ENCODE measurements at regions not wholly inside any gene's neighbourhood (a gene's known extent, or its start where the extent isn't known, plus 50 kb on each side); places are given as distances from the start of the nearest gene placed in this dataset.

- Histone ChIP-seq H3K9me3 (ENCODE audit: low read depth) (no peaks in the 10 kb centered on the region), H3K27ac (no peak overlapping the region), H3K4me1 (ENCODE audit: low read depth) (no peaks in the 10 kb centered on the region), H3K4me3 (no peak overlapping the region), H3K36me3 (no peaks in the 10 kb centered on the region), H3K27me3 (no peaks in the 10 kb centered on the region)
- TF ChIP-seq CTCF (IDR thresholded peaks at IDR 0.05; ENCODE audit: low read depth, low read length): no peak
- peak in 1 of 2 donors; percentile 80 for DNase-seq (ENCODE audit: low read depth in 1 of 2, low spot score in 1 of 2)
Observed at GRCh38 chr7:84647797-84648757, 453.5 kb upstream of the SEMA3A start.

DNA sequence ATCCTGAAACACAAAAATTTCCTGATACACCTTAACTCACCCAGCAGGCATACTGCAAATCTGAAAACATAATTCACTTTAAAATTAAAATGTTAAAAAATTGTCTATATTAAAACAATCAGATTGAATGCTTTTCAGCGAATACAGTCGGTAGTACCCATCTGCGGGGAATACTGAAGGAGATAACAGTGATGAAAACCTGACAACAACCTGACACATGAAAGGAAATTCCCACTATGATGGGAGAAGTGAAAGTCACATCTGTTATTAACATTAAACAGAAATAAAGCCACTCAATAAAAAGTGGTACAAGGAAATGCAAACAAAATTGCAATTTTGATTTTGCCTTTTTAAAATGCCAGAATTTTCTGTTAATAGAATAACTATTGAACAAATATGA is 448.0 kb upstream of the SEMA3A start:
- TF ChIP-seq CTCF (IDR thresholded peaks at IDR 0.05; ENCODE audit: low read depth, low read length): no peak
- no peak for DNase-seq (ENCODE audit: low read depth in 1 of 2, low spot score in 1 of 2)
- H3K27me3 ChIP-seq: no peaks in the 10 kb centered on the region
- H3K36me3 ChIP-seq: no peaks in the 10 kb centered on the region
- H3K4me3 ChIP-seq: no peak overlapping the region
- H3K9me3 ChIP-seq (ENCODE audit: low read depth): no peaks in the 10 kb centered on the region
- H3K4me1 ChIP-seq (ENCODE audit: low read depth): peaks cover 15% of the 10 kb centered on the region
- H3K27ac ChIP-seq: no peak overlapping the region

GRCh38 chr7:84640637-84641036 is 446.0 kb upstream of the SEMA3A start:
- H3K27ac ChIP-seq: no peak overlapping the region
- DNase-seq (ENCODE audit: low read depth in 1 of 2, low spot score in 1 of 2): no peak
- H3K36me3 ChIP-seq: no peaks in the 10 kb centered on the region
- H3K27me3 ChIP-seq: no peaks in the 10 kb centered on the region
- H3K4me3 ChIP-seq: no peak overlapping the region
- TF ChIP-seq CTCF (IDR thresholded peaks at IDR 0.05; ENCODE audit: low read depth, low read length): no peak
- no peaks in the 10 kb centered on the region for H3K9me3 ChIP-seq (ENCODE audit: low read depth)
- peaks cover 17% of the 10 kb centered on the region for H3K4me1 ChIP-seq (ENCODE audit: low read depth)

DNA sequence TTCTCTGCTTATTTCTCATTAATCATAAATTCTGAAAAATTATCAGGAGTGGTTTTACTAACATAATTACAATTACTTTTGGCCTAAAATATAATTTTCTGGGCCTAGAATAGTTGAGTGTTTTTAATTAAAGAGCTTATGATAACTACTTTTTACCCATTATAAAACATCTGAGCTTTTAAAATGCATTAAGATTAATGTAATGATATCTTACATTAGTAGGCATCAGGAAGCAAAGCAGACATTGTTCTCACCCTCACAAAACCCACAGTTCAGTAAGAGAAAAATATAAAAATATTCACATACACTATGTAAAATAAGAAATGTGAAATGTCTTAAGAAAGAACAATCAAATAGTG is 443.7 kb upstream of the SEMA3A start:
- Histone ChIP-seq H3K36me3 (no peaks in the 10 kb centered on the region), H3K9me3 (ENCODE audit: low read depth) (no peaks in the 10 kb centered on the region), H3K4me3 (no peak overlapping the region), H3K4me1 (ENCODE audit: low read depth) (peaks cover 17% of the 10 kb centered on the region), H3K27me3 (no peaks in the 10 kb centered on the region), H3K27ac (peak overlapping the region; percentile 44)
- TF ChIP-seq CTCF (IDR thresholded peaks at IDR 0.05; ENCODE audit: low read depth, low read length): no peak
- DNase-seq (ENCODE audit: low read depth in 1 of 2, low spot score in 1 of 2): no peak

DNA sequence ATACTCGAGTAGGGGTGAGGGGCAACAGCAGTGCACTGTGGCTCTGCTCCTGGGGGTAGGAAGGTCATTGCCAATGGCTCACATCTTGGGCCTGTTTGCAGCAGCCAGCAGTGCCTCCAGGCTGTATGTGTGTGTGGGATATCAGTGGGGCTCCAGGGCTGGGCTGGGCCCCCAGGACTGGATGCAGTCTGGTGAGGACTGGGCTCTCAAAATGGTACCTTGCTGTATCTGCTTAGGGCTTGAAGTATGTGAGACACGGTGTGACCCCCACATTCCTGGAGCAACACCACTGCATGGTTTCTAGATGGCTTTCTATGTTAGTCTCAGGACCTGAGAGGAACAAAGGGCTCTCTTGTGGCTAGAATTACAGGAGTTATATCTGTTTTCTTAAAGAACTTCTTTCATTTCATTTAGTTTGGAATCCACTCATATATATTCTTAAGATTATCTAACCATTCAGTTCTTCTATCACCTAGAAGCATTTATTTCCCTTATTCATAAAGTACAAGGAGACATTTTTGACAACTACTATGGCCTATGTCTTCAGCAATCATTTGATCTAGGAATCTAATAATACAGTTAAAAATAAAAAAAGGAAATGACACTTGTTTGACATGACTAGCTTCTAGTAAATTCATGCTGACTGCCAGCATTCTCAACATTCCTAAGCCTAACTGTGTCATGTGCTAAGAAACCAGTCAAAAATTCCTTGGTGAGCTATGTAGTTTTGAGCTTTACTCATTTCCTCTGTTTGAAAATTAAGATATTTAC is 443.2 kb upstream of the SEMA3A start:
- Histone ChIP-seq H3K36me3 (no peaks in the 10 kb centered on the region), H3K4me3 (no peak overlapping the region), H3K27me3 (no peaks in the 10 kb centered on the region), H3K4me1 (ENCODE audit: low read depth) (peaks cover 17% of the 10 kb centered on the region), H3K27ac (peak overlapping the region; percentile 59), H3K9me3 (ENCODE audit: low read depth) (no peaks in the 10 kb centered on the region)
- no peak for TF ChIP-seq CTCF (IDR thresholded peaks at IDR 0.05; ENCODE audit: low read depth, low read length)
- peak; percentile 48 to 89 for DNase-seq (ENCODE audit: low read depth in 1 of 2, low spot score in 1 of 2)
